Ecto neural progenitor cell (in vitro differentiated cells): ENCODE measurements at regions not wholly inside any gene's neighbourhood (a gene's known extent, or its start where the extent isn't known, plus 50 kb on each side); places are given as distances from the start of the nearest gene placed in this dataset.

ENCODE experiments used
- DNase-seq: peaks from one replicate; pipeline ENCODE4 v3.0.0-alpha.2; 2018; ENCODE audit warnings: low spot score

- DNase-seq, result no peak
These were observed 365.7 kb downstream of the GATA3 start for GRCh38 chr10:8420182-8420581.

GRCh38 chr10:8424555-8425211, 370.2 kb downstream of the GATA3 start:
- no peak for DNase-seq

GRCh38 chr10:8428654-8429053, 374.2 kb downstream of the GATA3 start:
- DNase-seq, result no peak

- DNase-seq, result no peak
These were observed 375.8 kb downstream of the GATA3 start for GRCh38 chr10:8430321-8430720.

GRCh38 chr10:8431511-8431910, 377.0 kb downstream of the GATA3 start:
- no peak for DNase-seq

GRCh38 chr10:8435186-8436055, 380.9 kb downstream of the GATA3 start:
- no peak for DNase-seq

GRCh38 chr10:8437896-8438295, 383.4 kb downstream of the GATA3 start:
- no peak for DNase-seq

GRCh38 chr10:8438603-8439002, 384.1 kb downstream of the GATA3 start:
- DNase-seq, result no peak

- DNase-seq, result no peak
These were observed 384.6 kb downstream of the GATA3 start for GRCh38 chr10:8439040-8439439.

GRCh38 chr10:8444630-8445029, 390.1 kb downstream of the GATA3 start:
- DNase-seq, result peak; percentile 56

GRCh38 chr10:8445353-8445752, 390.9 kb downstream of the GATA3 start:
- DNase-seq, result no peak

- DNase-seq, result no peak
These were observed 395.4 kb downstream of the GATA3 start for GRCh38 chr10:8449909-8450308.

GRCh38 chr10:8453587-8453986, 399.1 kb downstream of the GATA3 start:
- no peak for DNase-seq

- DNase-seq, result no peak
These were observed 399.9 kb downstream of the GATA3 start for GRCh38 chr10:8454357-8454756.

GRCh38 chr10:8455181-8455580, 400.7 kb downstream of the GATA3 start:
- no peak for DNase-seq

- DNase-seq, result no peak
These were observed 401.9 kb downstream of the GATA3 start for GRCh38 chr10:8456386-8456785.

- no peak for DNase-seq
These were observed 406.1 kb downstream of the GATA3 start for GRCh38 chr10:8460626-8461025.

GRCh38 chr10:8462565-8462964, 408.1 kb downstream of the GATA3 start:
- DNase-seq, result no peak

- DNase-seq, result no peak
These were observed 409.4 kb downstream of the GATA3 start for GRCh38 chr10:8463853-8464252.

GRCh38 chr10:8468477-8468876, 414.0 kb downstream of the GATA3 start:
- no peak for DNase-seq

- no peak for DNase-seq
These were observed 418.7 kb downstream of the GATA3 start for GRCh38 chr10:8473205-8473604.

- no peak for DNase-seq
These were observed 422.8 kb downstream of the GATA3 start for GRCh38 chr10:8477300-8477699.

GRCh38 chr10:8481718-8482504, 427.4 kb downstream of the GATA3 start:
- no peak for DNase-seq
